ENCODE measurements at regions not wholly inside any gene's neighbourhood (a gene's known extent, or its start where the extent isn't known, plus 50 kb on each side); places are given as distances from the start of the nearest gene placed in this dataset.
A peak's percentile ranks its signal among the peaks of the same experiment; 100 is the strongest.

DNA sequence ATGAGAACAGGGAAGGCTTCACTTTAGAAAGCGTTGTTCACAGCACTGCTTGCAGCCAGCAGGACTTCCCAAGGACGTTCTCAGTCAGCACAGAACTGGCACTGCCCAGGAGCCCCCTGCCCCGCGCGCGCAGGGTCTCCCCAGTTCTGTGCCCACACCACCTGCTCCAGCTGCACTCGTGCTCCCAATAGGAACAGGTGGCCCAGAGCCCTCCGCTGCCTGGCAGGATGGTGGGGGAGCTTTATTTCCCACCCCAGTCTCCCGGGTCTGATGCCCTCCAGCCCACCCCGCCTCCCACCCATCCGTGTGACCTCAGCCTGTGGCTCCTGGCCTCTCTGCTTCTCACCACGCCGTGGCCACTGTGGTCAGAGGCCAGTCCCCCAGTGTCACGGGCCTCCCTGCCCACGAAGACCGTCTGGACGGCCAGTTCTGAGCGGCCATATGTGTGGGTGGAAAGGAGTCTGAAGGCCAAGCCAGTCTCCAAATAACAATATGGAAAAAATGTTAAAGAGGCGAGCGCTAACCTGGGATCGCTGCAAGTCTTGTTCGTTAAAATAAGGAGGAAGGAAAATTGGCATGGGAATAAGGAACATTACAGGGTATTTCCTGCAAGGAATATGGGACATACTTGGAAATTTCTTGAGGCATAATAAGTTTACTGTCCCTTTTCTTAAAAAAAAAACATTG is 54.6 kb upstream of the PCSK6 start:
- Histone ChIP-seq H3K27me3 (replicated peaks; ENCODE audit: insufficient read depth) (no peaks in the 10 kb centered on the region), H3K9me3 (no peaks in the 10 kb centered on the region), H3K36me3 (no peaks in the 10 kb centered on the region), H3K4me1 (ENCODE audit: control insufficient read depth in 1 of 2, low read depth in 2 of 2) (no peaks in the 10 kb centered on the region), H3K27ac (no peak overlapping the region), H3K4me3 (no peak overlapping the region)
- TF ChIP-seq, protein P1, sequence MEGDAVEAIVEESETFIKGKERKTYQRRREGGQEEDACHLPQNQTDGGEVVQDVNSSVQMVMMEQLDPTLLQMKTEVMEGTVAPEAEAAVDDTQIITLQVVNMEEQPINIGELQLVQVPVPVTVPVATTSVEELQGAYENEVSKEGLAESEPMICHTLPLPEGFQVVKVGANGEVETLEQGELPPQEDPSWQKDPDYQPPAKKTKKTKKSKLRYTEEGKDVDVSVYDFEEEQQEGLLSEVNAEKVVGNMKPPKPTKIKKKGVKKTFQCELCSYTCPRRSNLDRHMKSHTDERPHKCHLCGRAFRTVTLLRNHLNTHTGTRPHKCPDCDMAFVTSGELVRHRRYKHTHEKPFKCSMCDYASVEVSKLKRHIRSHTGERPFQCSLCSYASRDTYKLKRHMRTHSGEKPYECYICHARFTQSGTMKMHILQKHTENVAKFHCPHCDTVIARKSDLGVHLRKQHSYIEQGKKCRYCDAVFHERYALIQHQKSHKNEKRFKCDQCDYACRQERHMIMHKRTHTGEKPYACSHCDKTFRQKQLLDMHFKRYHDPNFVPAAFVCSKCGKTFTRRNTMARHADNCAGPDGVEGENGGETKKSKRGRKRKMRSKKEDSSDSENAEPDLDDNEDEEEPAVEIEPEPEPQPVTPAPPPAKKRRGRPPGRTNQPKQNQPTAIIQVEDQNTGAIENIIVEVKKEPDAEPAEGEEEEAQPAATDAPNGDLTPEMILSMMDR (IDR thresholded peaks at IDR 0.05): no peak
- ATAC-seq (ENCODE audit: insufficient number of reproducible peaks, low FRiP score, low read depth) (no peak), DNase-seq (ENCODE audit: low spot score) (no peak)

DNA sequence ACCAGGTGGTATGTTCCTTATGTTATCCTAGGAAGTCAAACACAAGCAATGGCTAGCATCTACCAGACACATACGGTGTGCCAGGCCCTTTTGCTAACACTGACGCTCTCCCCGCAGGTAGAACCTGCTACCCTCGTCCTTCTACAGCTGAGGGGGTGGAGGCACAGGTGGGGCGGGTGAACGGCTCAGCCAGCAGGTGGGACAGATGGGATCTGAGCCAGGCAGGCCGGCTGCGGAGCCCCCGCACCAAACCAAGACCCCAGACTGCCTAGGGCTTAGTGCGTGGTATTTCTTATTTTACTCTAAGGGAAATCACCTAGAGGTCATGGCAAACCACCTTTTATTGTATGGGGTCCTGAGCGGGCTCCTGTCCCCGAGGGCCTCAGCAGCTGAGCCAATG is 53.9 kb upstream of the PCSK6 start:
- Histone ChIP-seq H3K4me1 (ENCODE audit: control insufficient read depth in 1 of 2, low read depth in 2 of 2) (no peaks in the 10 kb centered on the region), H3K27me3 (replicated peaks; ENCODE audit: insufficient read depth) (no peaks in the 10 kb centered on the region), H3K36me3 (no peaks in the 10 kb centered on the region), H3K27ac (no peak overlapping the region), H3K9me3 (no peaks in the 10 kb centered on the region), H3K4me3 (no peak overlapping the region)
- ATAC-seq (ENCODE audit: insufficient number of reproducible peaks, low FRiP score, low read depth) (no peak), DNase-seq (ENCODE audit: low spot score) (no peak)
- TF ChIP-seq, protein P1 (IDR thresholded peaks at IDR 0.05): no peak

DNA sequence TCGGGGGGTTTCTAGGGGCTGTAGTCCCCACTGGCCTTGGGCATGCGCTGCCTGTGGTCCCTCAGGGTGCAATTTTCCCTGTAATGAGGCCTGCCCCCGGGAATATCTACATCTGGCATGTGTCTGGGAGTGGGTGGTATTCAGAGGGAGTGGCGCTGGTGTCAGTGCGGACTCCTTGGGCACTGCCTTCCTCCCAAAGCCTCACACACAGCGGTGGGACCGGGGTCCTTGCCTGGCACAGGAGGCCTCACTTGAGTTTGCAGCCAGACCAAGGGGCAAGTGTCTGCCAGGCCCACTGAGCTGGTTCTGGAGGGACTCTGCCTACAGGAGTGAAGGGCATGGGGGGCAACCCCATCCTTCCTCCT is 53.5 kb upstream of the PCSK6 start:
- ATAC-seq (ENCODE audit: insufficient number of reproducible peaks, low FRiP score, low read depth) (no peak), DNase-seq (ENCODE audit: low spot score) (no peak)
- Histone ChIP-seq H3K9me3 (no peaks in the 10 kb centered on the region), H3K36me3 (no peaks in the 10 kb centered on the region), H3K27me3 (replicated peaks; ENCODE audit: insufficient read depth) (no peaks in the 10 kb centered on the region), H3K4me1 (ENCODE audit: control insufficient read depth in 1 of 2, low read depth in 2 of 2) (no peaks in the 10 kb centered on the region), H3K27ac (no peak overlapping the region), H3K4me3 (no peak overlapping the region)
- TF ChIP-seq, protein P1 (IDR thresholded peaks at IDR 0.05): no peak

DNA sequence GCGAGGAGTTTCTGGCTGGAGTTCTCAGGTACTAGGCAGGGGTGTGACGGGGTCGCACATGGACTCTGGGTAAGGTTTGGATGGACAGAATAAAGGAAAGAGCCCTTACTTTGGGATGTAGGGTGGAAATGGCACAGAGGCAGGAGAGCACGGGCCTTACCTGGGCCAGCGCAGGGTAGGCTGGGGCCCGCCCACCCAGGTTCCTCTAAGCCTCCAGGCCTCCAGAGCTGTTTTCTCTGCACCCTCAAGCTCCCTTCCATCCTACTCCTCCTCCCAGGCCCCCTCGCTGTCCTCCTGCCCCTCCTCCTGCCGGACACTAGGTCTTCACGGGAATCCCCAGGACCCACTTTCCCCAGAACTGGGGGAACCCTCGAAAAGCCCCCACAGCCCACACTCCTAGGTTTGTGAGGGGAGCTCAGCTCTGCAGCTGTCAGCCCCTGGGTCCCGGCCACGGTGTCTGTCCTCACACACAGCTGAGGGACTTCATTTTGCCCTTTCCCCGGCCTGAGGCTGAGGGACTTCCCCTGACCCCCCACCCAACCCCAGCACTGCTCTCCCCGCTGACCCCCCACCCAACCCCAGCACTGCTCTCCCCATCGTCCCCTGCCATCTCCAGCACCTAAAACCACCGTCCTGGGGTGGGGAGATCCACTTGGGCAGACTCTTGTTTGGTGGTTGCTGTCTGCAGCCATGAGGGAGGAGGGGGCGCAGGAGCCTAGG is 53.0 kb upstream of the PCSK6 start:
- peak; percentile 33 for DNase-seq (ENCODE audit: low spot score)
- ATAC-seq (ENCODE audit: insufficient number of reproducible peaks, low FRiP score, low read depth): no peak
- Histone ChIP-seq H3K27me3 (replicated peaks; ENCODE audit: insufficient read depth) (no peaks in the 10 kb centered on the region), H3K36me3 (no peaks in the 10 kb centered on the region), H3K4me3 (no peak overlapping the region), H3K4me1 (ENCODE audit: control insufficient read depth in 1 of 2, low read depth in 2 of 2) (no peaks in the 10 kb centered on the region), H3K9me3 (no peaks in the 10 kb centered on the region), H3K27ac (no peak overlapping the region)
- TF ChIP-seq, protein P1 (IDR thresholded peaks at IDR 0.05): no peak

DNA sequence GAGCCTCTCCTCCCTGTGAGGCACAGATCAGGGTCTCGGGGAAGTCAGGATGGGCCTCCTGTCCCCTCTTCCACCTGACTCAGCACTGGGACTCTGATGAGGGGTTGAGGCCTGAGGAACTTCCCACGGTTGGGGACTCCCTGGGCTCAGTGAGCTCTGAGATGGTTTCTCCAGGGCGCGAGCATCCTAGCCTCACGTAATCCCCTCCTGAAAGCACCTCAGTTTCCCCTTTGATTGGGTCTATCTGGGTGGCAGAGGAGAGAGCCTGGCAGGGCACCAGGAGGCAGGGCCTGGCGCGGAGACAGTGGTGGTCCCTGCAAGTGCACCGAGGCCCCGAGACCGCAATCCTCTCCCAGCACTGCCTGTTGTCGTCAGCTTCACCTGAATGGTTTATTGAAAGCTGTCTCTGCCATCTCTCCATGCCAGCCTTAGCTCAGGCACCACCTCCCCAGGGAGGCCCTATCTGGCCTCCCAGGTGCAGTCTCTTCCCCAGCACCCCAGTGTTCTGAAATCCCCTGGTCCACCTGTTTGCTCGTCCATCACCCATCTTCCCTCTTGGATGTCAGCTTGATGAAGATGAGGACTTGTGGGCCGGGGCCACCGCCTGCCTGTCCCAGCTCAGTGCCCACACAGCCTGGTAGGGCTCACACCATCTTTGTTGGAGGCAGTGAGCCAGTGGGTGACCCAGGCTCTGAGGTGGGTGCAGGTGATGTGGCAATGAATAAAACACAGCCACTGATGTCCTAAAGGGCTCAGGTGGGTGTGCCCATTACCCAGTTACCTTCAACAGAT is 52.2 kb upstream of the PCSK6 start:
- no peaks in the 10 kb centered on the region for H3K4me1 ChIP-seq (ENCODE audit: control insufficient read depth in 1 of 2, low read depth in 2 of 2)
- no peaks in the 10 kb centered on the region for H3K9me3 ChIP-seq
- no peaks in the 10 kb centered on the region for H3K27me3 ChIP-seq (replicated peaks; ENCODE audit: insufficient read depth)
- DNase-seq (ENCODE audit: low spot score) (no peak), ATAC-seq (ENCODE audit: insufficient number of reproducible peaks, low FRiP score, low read depth) (no peak)
- H3K36me3 ChIP-seq: no peaks in the 10 kb centered on the region
- H3K4me3 ChIP-seq: no peak overlapping the region
- no peak overlapping the region for H3K27ac ChIP-seq
- TF ChIP-seq, protein P1 (IDR thresholded peaks at IDR 0.05): no peak

All from thoracic aorta (tissue), 2 donors.